NCI-H2029 (cell line): ENCODE measurements at regions not wholly inside any gene's neighbourhood (a gene's known extent, or its start where the extent isn't known, plus 50 kb on each side); places are given as distances from the start of the nearest gene placed in this dataset.

Experiments
- DNase-seq: peaks from one replicate; lab custom pipeline; 2025; lab: John Stamatoyannopoulos, UW

DNA sequence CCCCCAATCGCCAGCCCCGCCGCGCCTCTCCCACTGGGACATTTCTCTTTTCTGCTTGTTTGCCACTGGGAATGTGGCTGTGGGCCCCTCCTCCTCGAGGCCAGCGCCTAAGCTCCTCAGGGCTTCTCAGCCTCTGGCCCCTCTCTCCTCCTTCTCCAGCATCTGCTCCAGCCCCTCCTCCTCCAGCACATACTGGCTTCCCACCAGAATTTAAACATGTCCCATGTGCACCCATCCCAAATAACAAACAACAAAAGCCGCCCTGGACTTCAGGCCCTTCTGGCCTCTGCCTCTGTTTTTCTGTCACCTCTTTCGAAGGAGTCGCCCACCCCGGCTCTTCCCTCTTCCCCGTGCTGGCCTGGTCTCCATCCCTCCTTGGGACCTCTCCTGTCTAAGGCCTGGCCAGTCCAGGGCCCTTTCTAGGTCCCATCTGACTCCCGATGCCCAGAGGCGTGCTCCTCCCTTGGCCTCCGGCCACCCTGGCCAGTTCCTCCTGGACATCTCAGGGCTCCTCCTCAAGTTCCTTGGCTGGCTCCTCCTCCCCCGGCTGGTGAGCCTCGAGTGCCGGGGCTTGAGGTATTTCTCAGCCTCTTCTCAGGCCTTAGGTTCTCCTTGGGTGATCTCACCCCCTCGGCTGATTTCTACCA is 94.6 kb upstream of the SLC6A6 start:
- DNase-seq, result no peak

DNA sequence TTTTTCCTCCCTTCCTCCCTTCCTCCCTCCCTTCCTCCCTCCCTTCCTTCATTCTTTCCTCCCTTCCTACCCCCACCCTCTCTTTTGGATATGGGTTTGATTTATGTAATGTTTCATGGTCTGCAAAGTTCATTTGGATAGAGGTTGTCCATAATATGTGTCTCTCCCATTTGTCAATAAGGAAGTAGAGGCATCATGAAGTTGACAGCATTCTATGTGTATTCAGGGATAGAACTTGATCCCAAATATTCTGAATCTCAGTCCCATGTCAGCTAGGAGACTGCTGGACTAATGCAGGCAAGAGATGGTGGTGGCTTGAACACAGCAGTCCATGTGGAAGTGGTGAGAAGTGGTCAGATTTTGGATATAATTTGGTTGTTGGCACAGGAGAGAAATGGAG is 90.7 kb upstream of the SLC6A6 start:
- no peak for DNase-seq

DNA sequence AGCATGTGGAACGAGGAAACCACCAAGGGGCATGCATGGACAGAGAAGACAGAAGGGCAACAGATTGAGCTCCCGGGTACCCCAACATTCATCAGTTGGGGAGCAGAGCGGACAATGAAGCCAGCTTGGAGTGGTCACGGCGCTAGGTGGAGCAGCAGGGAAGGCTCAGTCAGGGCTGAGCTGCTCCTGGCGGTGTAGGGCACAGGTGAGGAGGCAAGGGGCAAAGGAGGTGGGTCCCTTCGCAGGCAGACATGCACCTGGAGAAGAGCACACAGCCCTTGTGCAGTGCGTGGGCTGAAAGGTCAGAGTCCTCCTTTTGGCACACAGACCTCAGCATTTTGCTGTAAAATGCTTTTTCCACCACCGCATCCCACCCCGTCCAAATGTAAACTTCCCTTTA is 90.0 kb upstream of the SLC6A6 start:
- DNase-seq, result no peak

DNA sequence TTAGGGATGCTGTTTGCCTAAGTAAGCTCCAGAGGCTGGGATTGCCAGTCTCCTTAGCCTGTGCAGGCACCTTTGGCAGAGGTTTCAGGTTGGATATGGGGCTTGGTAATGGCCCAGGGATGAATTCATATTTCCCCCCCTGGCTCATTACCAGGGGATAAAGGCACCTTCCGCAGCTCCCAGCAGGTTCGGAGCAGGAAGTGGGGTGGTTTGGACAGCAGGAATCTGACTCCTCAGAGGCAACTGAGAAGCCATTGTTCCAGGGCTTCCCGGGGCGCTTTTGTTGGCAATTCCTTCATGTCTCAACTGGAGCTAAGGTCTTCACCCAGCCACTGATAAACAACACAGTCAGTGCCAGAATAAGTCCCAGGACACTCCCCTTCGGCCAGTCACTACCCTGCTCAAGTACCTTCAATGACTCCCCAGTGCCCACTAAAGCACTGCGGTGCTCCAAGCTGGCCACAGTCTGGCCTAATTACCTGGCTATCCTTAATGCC is 85.3 kb upstream of the SLC6A6 start:
- DNase-seq, result no peak

DNA sequence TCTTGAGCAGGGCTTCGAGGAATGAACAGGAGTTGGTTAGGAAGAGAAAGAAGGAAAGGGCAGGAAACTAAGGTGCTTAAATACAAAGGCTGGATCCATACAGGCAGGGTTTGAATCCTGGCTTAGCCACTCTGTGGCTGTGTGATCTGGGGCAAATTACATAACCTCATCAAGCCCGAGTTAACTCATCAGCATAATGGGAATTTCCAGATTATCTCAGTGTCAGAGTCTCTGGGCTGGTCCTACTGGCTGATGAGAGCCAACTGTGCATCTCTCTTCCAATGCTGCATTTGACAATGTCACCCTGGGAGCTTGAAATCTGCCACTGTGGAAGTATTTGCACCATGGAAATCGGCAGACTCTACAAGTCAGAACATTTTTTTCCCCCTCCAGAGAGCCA is 83.8 kb upstream of the SLC6A6 start:
- DNase-seq, result no peak

DNA sequence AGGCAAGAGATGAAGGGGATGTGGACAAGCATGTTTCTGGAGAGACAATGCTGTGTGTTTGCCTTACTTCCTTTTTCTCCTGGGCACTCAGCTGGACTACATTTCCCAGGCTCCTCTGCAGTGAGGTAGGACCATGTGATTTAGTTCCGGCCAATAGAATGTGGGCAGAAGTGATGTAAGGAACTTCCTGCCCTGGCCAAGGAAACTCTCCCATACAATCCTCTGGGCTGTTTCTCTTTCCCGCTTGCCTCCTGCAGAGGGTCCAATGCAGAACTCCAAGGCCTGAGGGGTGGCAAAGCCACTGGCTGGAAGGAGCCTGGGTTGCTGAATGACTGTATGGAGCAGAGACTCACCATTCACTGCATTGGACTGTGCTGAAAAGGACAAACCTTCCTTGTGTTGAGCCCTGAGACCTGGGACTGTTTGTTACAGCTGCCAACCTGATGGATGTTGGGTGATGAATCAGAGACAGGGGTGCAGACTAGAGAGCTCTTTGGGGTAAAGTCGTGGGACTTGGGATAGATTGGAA is 82.7 kb upstream of the SLC6A6 start:
- DNase-seq, result peak; percentile 84

DNA sequence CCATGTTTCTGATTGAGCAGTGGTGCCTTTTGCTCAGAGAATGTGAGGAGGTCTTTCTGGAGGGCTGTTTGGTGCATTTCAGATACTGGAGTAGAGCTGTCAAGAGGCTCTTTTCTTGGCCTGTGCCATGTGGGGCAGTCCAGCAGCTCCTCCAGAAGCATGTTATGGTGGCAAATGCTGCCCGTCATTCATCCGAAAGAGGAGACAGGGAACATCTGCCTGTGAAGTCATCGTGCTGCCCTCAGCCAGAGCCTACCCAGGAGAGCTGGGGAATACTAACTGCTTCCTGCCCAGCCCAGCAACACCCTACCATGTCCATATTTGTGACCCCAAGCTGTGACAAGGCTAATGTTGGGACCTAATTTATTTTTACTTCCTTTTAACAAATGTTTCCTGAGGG is 82.2 kb upstream of the SLC6A6 start:
- no peak for DNase-seq

DNA sequence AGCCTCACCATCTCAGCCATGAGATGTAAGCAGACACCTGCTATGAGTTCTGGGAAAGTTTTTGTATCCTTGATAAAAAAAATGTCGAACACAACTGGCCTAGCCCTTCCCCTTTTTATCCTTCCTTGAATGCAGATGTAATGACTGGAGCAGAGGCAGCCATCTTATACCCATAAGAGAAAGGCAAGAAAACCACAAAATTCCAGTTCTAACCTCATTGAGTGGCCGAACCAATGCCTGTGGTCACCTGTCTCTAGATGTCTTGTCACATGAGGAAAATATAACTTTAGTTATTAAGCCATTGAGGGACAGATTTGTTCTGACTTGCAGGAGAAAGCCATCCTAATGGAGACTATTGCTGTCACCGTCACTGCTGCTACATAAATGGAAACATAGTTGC is 80.4 kb upstream of the SLC6A6 start:
- no peak for DNase-seq

DNA sequence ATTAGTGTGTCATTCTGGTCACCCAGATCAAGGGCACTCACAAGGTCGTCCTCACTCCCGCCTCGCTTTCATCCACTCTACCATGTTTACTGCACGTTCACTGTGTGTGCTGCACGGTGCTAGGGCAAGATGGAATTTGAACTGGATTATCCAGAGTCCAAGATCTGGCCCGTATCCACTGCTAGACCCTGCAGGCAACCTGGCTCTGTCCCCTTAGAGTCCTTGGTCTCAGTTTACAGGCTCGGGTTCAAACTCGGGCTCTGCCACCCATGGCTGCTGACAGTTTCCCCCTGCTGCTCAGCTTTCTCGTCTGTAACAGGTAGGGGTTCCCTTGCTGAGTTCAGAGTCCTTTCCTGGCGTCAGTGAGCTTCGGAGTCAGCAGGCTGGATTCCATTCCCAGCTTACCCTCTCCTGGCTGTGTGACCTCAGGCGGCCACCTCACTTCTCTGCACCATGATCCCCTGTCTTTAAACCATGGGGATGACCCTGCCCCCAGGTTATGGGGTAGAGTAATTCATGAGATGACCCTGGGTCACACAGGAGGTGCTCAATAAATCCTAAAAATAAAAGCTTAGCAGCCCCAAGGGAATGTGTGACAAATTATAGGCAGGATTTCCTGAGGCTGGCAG is 79.6 kb upstream of the SLC6A6 start:
- no peak for DNase-seq

DNA sequence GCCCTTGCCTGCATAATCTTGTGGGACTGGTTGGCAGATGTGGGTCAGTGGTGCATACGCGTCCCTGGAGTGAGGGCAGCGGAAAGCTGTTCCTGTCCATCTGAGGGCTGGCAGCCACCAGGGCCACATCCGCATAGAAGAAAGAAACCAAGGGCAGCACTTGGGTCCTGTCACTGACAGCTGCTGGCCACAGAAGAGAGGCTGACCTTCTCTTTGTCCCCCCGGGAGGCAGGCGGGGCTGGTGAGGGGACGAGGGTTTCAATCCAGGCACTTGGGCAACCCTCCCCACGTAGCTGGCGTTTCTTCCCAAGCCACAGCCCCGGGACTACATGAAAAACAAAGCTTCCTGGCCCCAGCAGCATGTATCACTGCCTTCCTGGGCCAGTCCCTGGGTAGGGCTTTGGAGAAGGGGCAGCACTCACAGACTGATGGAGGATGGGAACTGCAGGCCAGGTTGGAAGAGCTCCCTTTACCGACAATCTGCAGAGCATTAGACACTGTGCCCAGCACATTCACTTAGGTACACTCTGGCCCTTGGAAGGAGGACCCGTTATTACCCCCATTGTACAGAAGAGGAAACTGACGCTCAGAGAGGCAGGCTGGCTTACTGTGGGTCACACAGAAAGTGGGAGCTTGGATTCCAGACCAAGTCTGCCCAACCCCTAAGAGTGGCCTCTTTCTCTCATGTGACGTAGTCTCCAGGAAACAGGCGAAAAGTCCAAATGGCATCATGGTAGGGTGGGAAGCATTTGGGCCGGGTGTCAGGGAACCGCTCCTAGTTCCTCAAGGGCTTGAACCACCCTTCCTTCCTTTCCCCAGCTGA is 78.8 kb upstream of the SLC6A6 start:
- DNase-seq, result no peak

DNA sequence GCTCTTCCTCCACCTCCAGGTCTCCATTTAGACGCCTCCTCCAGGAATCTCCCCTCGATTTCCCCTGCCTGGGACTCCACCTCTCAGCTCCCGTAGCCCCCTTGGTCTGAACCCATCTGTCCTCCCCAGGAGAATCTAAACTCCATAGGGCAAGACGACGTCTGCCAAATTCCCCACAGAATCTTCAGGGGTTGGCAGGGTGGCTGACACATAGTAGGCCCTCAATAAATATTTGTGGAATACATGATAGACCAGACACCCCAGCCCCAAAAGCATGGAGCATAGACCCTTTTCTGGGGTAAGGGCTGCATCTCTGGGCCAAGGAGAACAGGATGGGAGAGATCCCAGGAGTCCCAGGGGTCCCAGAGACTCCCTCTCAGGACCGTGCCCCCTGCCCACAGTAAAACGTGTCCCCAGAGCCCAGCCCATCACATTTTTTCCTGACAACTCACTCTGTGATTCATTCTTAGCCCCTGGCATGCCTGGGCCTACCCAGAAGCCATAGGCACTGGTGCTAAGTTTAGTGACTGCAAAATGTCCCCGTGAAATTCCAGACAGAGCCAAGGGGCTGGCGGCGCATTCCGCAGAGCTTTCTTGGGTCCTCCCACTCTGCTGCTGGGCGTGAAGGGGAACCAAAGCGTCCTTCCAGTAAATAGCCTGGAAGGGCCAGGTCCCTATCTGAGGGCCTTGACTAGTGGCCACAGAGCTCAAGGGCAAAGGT is 78.0 kb upstream of the SLC6A6 start:
- no peak for DNase-seq

DNA sequence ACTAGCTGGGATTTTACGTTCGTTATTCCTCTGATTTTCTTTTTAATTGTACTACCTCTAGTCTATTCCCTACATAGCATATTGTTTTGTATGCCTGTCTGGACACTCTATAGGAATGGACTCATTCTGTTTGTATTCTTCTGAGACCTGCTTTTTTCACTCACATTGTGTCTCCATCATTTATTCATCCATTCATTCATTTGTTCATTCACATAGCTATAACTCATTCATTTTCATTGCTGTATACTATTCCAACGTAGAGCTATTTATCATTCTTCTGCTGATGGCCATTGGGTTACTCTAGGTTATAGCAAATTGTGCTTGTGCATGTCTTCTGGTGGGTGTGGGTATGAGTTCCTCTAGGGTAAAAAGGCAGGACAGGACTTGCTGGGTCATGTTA is 74.0 kb upstream of the SLC6A6 start:
- DNase-seq, result no peak

DNA sequence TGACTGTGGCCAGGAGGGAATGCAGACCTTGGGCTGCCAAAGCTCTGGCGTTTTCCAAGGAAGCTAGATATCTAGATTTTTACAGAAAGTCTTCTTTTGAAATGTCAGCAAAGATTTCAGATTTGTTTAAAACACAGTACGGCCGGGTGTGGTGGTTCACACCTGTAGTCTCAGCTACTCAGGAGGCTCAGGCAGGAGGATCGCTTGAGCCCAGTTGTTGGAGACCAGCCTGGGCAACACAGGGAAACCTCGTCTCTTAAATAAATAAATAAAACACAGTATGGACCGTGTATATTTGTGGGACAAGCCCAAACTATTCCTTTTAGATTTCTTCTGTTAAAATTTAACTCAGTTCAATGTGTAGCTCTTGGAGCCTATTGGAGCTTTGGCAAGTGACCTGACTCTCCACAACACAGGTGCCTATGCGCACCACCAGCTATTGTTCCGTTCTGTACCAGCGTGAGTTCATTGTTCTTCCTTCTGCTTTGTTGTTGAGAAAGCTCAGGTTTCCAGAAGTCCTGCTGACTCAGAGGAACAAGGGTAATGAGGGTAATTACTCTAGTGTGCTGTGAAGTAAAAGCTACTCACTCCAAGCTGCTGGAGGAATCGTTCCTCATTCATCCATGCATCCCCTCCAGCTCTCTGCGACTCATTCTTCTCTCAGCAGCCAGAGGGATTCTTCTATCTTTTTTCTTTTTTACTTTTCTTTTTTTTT is 73.1 kb upstream of the SLC6A6 start:
- peak; percentile 87 for DNase-seq

DNA sequence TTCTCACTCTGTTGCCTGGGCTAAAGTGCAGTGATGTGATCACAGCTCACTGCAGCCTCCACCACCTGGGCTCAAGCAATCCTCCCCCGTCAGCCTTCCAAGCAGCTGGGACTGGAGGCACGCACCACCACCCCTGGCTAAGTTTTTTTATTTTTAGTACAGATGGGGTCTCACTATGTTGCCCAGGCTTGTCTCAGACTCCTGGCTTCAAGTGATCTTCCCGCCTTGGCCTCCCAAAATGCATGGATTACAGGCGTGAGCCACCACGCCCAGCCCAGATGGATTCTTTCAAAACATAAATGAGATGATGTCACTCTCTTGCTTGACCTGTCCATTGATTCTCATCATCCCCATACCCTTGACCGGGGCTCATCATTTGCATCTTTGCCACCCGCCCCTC is 72.6 kb upstream of the SLC6A6 start:
- no peak for DNase-seq

DNA sequence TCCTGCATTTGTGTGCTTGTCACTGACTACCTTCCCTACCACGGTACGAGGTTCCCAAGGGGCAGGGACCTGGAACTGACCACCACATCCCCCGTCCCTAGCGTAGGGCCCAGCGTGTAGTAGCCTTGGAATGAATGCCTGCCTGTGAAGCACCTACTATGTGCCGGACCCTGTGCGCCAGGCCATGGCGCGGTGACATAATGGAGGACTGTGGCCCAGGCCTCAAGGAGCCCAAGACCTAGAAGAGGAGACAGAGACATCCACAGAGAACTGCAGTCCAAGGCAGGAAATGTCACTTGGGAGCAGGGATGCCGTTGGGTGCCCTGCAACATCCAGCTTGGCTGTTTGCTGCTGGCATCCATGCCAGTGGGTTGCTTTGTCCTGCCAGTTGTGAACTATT is 71.9 kb upstream of the SLC6A6 start:
- no peak for DNase-seq

DNA sequence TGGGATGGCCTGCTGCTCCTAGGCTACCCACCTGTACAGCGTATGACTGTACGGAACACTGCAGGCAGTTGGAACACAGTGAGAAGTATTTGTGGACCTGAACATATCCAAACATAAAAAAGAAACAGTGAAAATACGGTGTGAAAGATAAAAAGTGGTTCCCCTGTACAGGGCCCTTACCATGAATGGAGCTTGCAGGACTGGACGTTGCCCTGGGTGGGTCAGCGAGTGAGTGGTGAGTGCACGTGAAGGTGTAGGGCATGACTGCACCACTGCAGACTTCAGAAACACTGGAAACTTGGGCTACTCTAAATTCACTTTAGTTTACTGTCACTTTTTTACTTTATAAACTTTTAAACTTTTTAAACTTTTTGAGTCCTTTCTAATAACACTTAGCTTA is 71.2 kb upstream of the SLC6A6 start:
- DNase-seq, result no peak

DNA sequence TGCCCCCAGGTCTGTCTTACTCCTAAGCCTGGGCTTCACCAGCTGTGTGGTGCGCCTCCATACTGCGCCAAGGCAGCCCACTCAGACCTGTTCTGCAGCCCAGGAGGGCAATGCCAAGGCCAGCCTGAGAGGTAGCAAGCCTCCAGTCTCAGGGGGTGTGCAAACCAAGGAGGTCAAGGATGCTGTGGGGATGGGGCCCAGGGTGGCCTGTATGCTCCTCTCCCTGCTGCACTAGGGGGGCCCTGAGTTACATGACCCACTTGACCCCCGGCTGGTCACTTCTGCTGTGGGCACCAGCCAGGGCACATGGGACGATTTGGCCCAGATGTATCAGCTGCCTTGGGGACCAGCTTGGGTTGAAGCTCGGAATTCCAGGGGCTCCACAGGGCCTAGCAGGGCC is 70.0 kb upstream of the SLC6A6 start:
- no peak for DNase-seq

DNA sequence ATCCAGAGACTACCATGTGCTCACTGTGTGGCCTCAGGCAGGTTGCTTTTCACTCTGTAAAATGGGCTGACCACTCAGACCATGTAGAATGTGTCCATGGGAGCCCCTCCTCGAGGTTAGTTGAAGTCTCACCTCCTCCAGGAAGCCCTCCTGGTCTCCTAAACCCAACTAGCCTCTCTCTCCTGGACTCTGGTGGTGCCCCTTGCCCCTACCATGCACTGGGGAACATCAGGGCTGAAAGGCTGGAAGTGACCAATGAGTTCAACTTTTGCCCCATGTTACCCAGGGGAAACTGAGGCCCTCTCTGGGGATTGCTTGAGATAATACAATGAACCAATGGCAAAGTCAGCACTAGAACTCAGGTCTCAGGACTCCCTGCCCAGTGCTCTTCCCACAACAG is 69.2 kb upstream of the SLC6A6 start:
- DNase-seq, result no peak

DNA sequence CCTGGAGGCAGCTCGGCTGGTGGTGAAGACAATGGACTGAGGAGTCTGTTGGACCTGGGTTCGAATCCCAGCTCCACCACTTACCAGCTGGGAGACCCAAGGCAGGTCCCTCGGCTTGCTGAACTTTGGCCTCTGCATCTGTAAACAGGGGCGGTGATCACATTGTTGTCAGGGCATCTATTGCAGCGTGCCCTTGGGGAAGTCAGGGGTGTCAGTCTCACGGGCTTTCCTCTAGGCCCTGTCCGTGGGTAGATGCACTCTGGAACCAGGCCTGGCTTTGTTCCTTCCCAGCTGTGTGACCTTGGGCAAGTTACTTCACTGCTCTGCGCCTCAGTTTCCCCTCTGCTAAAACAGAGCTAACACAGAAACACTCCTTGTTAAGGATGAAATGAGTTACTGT is 68.8 kb upstream of the SLC6A6 start:
- DNase-seq, result no peak

DNA sequence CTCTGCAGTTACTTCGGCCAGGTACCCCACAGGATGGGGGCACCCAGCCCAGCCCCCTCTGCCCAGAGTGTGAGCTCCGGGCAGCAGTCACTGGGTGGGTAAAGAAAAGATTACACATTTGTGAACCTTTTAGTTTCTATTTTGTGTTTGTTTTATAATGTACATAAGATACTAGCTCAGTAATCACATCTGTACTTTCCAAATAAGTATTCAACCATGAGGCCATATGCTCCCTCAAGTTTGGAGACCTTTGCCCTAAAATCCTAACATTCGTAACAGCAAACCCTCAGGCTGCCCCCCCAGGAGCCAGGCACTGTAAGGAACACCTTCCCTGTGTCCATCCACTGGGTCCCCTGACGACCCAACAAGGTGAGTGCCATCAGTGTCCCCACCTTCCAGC is 68.3 kb upstream of the SLC6A6 start:
- no peak for DNase-seq

DNA sequence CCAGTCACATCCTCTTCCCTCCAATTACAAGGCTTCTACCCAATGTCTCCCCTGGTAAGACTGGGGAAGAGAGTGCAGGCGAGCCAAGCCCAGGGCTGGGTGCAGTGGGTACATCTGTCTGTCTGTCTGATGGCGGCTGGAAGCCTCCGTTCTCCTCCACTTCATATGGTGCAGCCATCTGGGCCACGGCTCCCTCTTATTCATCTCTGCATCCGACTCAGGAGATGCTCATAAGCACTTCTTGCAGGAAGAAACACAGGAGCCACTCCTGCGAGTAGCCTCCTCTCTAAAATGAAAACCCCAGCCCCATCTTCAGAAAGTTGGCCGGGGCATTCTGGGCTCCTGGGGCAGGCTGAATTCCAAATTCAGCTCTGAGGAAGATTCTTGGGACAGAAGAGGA is 67.5 kb upstream of the SLC6A6 start:
- no peak for DNase-seq
